ENCODE measurements at regions not wholly inside any gene's neighbourhood (a gene's known extent, or its start where the extent isn't known, plus 50 kb on each side); places are given as distances from the start of the nearest gene placed in this dataset.

DNA sequence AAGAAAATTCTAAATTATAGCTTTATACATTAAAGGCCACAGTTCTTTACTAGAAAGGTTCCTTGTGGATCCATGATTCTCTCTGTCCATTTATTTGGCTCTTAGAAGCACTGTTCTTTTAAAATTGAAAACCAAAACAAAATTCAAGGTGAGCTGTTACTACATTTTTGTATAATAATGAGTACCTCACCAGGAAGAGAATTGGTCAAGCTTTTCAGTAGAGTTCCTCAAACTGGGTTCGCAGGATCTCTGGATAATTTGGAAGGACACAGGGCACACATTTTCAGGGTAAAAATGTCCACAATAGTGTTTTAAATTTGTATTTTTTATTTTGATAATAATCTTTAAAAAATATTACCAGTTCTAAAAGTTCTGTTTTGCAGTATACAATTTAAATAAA lies 93.0 kb downstream of the PPP1R3A start:
- DNase-seq: no peak

DNA sequence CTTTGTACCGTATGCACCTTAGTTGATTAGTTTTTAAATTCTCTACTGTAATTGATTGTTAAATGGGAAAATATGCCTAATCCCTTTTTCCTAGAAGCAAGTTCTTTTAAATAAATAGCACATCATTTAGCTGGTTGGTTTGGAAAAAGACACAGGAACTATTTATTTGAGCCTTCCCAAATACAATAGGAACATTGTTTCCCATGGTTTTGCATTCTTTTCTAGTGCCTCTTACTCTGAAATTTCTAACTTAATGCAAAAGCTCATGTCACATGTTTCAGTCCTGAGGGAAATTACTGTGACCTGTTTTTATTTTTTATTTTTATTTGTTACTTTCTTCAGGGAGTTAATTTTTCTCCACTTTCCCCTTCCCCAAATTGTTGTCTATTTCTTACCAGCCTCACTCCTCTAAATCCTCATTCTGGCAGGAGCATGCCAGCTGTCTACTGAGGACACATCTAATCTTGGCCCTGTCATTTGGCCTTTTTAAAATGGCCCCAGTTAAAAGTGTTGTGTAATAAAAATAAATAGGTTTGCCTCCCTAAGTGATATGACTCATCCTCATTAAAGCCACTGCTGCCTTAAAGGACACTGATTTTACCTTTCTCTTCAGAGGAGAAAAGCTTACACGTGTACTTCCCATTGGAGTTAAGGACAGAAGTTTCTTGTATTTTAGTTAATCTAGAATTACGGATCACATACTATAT lies 94.5 kb downstream of the PPP1R3A start:
- DNase-seq: no peak

DNA sequence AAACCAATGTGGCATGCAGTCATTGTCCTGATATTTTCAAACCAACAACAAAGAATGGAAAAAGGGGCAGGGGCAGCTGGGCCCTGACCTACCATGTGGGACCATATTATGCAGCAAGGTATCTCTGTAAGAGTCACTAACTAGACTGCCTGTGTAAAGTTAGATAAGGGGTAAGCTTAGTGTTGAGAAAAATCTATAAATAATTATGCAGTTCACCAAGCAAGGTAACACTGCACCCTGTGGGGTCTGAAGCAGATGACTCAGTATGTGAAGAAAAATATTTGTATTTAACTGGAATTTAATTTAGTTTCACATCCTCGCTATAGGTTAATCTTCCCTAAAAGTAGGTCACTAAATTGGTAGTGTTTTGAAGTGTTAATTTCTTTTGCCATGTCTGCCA lies 99.3 kb downstream of the PPP1R3A start:
- no peak for DNase-seq

DNA sequence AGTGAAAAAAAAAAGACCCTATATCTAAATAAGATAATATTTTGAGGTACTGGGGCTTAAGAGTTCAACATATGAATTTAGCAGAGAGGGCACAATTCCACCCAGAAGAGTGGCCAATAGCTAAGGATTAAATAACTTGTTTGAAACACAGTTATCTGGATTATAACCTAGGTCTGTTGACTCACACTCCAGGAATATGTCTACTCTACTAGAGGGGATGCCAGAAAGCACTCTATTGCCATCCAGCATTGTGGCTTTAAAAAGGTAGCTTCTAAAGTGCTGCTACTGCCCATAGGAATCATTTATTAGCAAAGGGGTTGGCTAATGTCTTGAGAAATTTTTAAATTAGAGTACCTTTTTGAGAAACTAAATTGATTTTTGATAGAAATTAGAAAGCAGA lies 102.2 kb downstream of the PPP1R3A start:
- no peak for DNase-seq

DNA sequence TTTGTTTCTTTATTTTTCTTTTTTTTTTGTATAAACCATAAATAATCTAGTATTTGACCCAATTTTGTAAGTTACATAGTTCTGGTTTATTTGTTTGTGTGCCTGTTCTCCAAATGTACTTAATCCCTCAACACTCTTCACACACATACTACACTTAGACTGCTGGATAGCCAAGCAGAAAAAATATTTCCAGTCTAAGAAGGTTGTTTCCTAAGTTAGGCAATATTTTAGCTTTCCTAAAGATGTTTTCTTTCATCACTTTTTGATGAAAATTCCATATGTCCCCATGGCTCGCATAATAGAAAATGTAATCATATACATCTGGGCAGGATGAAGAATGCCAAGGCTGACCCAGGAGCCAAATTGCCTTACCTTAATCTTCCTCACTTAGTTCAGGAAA lies 105.3 kb downstream of the PPP1R3A start:
- DNase-seq: no peak

DNA sequence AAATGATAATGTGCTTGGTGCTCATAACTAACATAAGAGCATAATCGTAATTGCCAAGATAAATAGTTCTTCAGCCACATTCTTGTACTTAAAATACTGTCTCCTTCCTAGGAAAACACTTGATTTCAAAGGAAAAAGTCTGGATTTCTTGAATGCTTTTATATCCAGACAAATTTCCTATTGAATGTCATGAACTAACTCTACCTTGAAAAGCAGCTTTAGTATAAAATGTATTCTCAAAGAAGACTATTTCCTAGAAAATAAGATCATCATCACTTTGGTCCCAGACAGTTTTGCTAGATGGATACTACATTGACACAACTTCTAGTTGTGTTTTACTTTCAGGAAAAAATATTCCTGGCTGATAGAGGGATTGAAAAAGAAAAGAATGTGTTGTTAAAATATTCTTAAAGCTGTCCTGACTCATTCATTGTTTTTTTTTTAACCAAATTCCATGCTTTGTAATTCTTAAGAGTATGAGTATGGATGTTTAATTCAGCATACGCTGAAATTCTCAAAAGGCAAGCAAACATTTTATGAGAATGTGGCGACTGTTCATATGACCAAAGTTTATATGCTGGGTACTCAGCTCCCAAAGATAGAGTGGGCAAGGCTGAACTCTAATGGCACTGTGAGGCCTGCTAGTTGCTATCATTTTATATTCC lies 106.1 kb downstream of the PPP1R3A start:
- no peak for DNase-seq

DNA sequence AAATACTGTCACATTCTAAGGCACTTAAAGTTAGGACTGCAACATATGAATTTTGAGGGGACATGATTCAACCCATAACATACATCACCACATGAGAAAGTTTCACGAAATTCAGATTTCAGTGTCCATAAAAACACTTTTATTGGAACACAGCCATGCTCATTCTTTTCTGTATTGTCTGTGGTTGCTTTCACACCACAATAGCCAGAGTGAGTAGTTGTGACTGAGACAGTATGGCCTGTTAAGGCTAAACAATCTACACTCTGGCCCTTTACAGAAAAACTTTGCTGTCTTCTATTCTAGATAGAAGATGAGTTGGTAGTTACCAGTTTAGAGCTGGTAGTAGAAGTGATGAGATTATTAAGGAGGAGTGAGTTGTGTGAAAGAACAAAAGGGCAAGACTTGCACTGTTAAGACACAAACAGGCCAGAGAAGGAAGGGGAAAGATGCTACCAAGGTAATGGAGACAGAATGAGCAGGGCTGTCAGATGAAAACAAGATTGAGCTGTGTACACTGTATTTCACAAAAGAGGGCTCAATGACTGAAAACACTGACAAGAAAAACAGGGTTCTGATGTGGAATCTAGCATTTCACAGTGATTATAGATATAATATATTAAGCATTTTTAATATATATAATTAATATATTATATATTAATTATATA lies 108.6 kb downstream of the PPP1R3A start:
- DNase-seq: no peak

DNA sequence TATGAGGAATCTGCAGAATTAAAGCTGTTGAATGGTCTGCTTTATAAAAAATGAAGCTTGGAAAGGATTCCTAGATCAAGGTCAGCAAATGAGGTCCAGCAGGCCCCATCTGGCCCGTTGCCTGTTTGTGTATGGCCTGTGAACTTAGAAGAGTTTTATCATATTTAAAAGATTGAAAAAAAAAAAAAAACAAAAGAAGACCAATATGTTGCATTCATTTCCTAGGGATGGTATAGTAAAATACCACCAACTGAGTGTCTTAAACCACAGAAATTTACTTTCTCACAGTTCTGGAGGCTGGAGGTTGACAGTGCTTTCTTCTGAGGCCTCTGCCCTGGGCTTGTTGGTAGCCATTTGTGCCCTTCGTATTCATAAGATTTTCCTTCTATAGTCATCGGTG lies 109.2 kb downstream of the PPP1R3A start:
- DNase-seq: no peak

DNA sequence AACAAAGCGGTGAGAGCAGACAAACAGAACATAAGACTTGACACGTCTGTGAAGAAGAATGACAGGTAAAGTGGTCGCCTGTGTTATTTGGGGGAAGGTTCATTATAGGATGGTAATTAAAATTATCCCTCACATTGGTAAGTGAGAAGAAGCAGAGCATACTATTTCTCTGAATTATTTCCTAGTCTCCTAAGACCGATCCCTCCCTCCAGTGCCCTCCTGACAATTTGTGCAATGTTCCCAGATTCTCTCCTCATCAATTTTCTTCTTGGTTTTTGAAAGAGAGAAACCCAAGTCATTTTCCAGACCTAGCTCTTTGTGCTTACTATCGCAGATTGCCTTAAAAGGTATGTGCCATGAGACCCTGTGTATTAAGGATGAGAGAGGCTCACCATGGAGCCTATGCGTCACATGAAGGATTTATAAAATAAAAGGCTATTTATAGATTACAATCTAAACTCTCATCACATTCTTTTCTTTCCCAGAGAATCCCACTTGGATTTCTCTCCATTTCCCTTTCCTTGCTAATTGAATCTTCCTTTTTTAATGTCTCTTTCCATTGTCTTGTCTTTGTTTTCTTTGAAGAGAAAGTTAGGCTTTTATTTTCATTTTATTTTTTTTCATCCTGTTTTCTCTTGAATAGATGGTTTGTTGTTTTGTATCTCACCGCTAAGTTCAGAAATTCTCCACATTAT lies 112.0 kb downstream of the PPP1R3A start:
- DNase-seq: no peak

DNA sequence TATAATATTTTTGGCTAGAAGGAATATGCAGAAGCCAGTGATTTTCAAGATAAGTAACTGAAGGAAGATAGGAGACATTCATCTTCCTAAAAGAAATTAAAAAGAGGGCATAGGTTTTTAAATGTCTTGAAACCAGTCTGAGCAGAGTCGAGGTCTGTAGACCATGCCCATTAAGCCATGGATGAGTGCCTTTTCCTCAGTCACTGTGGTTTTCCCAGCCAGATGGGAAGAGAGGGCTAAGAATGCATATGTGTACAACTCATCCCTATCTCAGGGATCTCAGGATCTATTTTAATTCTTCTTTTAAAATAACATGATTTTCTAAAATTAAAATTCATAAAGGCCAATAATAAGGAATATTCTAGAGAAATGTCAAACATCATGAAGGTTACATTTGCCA lies 112.8 kb downstream of the PPP1R3A start:
- DNase-seq: no peak

DNA sequence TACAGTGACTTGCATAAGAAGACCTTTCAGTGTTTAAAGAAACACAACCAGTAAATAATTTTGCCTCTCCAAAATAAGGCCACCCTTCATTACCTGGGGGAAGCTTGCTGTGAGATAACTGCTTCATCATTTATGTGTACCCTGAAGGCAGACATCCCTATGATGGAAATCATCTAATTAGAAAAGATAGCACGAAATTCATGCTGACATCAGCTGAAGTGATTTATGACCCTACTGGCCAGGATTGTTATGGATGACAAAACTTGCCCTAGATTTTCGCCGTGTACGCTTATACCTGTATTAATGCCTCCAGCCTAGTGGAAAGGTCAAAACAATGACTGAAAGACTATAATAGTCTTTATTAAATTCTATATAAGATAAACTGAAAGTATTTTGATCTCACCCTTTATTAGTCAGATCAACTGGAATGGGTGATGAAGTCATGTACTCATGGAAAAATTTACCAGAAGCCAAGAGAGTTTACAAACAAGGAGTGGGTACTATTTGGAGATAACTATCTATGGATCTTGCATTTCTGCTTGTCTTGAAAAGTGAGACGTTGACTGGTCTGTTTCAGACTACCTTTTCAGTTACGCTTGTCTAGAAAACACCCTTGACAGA lies 114.2 kb downstream of the PPP1R3A start:
- DNase-seq: no peak

DNA sequence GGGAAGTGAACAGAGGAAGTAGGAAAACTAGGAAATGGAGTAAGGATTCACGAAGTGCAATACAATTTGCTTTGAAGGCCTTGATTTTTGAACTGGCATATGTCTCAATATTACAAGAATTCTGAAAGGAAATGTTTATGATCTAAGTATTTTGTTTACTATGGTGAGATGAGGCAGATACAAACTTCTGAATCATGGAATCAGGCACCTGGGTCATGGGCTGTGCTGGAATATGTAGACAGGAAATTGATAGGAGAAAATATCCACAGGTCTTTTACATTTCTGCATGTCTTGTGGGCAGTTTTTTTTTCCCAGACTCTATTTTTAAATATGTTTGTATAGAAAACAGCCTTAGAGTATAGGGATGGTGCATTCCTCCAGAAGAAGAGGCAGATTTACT lies 117.1 kb downstream of the PPP1R3A start:
- no peak for DNase-seq

DNA sequence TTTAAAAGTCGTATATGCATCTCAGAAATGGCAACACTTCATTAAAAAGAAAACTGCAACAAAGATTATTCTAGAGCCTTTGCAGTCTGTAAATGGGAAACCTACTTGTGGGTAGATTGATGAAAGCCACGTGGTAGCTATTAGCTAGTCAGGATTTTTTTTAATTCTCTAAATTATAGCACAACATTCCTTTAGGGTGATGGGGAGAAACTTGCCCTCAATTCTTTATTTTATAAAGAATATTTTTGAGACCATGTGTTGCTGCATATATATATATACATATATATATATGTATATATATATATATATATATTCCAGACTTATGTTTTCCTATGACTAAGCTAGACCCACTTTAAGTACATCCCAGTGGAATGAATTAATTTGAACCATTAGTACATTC lies 118.0 kb downstream of the PPP1R3A start:
- no peak for DNase-seq

DNA sequence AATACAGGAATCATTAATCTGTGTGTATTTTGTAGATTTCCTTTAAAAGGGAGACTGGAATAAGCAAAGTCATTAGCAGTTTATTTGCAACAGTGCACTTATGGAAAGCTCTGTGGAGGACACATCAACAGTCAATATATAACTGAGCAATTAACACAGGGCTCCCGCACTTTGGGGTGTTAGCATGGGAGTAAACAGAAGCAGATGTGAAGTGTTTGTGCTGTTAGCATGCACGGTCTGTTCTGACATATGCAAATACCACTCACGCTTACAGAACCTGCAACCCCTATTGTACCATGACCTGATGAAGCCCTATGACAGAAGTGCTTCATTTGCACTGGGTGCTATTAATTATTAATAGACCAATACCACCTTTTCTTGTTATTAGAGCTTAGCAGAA lies 118.9 kb downstream of the PPP1R3A start:
- DNase-seq: no peak

DNA sequence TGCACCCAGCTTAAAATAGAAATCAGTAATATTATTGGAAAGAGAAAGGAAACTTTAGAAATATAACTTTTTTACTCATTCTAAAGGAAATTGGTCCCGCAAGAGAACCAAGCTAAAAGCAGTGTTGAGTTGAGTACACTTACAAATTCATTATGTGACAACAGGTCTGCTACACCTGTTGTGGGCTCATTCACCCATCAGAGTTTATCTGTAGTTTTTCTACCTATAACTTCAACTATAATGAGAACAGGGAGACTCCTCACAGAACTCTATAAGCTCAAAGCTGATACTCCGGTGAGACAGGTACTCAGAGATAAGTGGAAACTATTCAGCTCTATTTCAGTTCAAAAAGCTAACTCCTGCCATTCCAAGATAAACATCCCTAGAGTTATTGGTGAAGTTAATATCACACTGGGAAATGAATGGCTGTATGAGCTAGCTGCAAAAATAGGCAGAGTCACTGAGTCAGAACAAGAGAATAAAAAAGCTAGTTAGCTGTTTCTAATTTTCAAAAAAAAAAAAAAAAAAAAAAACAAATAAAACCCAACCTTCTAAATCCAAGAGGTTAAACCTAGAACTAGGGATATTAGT lies 121.3 kb downstream of the PPP1R3A start:
- DNase-seq: no peak

DNA sequence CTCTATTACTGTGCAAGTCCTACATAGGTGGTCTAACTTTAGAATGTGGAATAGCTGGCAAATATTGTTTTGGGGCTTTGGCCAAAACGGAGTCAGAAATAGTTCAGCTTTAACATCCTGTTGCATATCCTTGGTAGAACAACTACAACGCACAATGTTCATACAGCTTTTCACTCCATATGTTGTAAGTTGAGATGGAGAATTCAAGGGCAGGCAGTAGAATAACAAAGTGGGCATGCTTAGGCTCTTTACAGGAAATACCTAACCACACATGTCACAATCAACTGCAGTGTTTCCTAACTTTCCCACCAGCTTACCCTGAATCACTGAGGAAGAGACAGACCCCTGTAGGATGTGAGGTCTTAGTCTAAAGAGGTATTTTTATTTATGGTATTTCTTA lies 122.3 kb downstream of the PPP1R3A start:
- DNase-seq: no peak

DNA sequence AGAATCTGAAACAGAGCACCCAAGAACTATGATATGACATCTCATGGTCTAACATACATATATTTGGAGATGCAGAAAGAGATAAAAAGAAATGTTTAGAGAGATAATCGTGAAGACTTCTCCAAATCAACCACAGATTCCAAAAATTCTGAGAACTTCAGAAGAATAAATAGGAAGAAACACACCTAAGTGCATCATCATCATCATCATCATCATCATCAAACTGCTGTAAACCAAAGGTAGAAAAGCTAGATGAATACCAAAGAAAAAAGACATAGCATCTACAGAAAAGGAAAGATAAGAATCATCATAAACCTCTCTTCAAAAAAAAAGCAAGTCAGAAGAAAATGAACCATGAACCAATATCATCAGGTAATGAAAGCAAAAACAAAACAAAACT lies 124.2 kb downstream of the PPP1R3A start:
- DNase-seq: no peak

DNA sequence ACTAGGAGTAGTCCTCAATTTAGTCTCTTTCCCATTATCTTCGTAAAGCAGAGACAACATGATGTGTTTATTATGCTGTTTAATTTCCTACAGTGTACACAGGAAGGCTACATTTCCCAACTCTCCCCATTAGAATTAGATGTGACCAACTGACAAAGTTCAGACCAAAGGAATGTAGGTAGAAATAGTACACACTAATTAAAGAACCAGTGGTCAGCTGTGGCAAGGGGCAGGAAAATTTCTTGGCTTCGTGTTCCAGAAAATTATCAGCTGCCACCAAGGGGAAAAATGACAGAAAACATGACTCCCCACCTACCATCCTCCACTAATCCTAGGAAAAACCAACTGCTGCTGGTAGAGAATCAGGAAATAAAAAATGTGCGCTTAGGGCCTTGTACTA lies 125.6 kb downstream of the PPP1R3A start:
- no peak for DNase-seq

DNA sequence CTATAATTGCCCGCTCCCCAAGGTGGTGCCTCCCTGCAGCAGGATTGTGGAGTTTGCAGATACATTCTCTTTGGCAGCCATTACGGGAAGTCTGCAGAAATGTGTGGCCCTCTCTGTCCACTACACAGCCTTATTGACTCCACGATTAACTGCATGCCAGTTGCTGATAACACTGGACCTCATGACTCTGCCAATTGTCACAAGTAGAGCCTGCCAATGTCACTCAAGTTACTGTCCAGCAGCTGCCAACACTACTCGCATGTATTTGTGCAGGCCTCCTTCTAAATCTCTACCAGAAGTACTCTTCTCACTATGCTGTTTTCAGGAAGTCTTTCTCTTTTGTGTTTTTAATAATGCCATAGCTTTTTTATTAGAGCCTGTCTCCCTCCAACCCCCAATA lies 128.8 kb downstream of the PPP1R3A start:
- DNase-seq: no peak

DNA sequence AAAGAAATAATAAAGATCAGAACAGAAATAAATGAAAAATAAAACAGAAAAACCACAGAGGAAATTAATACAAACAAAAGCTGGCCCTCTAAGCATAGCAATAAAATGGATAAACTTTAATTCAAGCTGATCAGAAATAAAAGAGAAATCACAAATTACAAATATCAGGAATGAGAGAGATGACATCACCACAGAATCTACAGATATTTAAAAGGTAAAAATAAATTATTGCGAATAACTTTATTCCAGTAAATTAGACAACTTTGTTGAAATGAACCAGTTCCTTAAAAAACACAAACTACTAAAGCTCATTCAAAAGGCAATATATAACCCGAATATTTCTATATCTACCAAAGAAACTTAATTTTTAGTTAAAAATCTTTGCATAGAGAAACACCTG lies 131.7 kb downstream of the PPP1R3A start:
- DNase-seq: no peak

DNA sequence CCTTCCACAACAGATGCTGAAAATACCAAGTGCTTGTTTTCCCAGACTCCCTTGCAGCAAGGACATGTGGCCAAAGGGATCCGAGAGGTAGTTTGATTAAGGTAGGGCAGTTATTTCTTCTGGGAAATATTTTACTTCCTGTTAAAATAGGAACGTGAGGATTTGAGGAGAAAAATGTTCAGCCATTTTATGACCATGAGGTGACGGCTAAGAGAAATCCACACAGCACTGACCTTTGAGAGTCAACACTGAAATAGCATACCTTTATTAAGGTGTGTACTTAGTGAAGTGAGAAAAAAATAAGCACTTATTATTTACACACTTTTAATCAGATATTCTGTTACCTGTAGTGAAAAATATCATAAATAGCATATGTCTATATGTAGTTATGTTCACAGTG lies 133.9 kb downstream of the PPP1R3A start:
- DNase-seq: no peak

DNA sequence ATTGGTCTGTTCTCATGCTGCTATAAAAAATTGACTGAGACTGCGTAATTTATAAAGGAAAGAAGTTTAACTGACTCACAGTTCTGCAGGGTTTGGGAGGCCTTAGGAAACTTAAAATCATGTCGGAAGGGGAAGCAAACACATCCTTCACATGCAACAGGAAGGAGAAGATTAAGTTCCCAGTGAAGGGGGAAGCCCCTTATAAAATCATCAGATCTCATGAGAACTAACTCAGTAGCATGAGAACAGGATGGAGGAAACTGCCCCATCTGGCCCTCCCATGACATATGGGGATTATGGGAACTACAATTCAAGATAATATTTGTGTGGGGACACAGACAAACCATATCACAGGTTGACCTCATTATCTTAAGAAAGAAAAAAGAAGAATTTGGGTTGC lies 134.5 kb downstream of the PPP1R3A start:
- DNase-seq: no peak

DNA sequence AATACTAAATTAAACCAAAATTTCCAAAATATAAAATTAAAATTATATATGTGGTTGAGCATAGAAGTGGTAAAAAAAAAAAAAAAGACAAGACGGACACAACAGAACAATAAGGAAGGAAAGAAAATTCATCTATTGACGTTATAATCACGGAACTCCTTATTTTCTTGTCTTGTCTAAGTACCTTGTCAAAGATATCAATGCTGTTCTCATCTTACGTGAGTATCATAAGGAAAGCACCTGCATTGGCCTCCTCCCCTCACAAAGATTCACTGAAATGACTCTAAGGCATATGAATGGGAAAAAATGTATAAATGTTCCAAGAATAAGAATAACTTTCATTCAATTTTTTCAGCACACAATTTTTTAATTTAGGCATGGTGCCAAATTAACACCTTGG lies 135.4 kb downstream of the PPP1R3A start:
- DNase-seq: no peak
